H1 (cell line): ENCODE measurements at regions not wholly inside any gene's neighbourhood (a gene's known extent, or its start where the extent isn't known, plus 50 kb on each side); places are given as distances from the start of the nearest gene placed in this dataset.

Experiments
- CTCF ChIA-PET: fragments of 300-600 bp; sonication (Branson Sonifier 250); formaldehyde crosslinking; loops from one replicate; lab custom pipeline; 2021; ENCODE audit not compliant: partially characterized antibody; lab: Charles Lee
- POLR2A ChIA-PET: fragments of 300-600 bp; sonication (Branson Sonifier 250); formaldehyde crosslinking; loops from one replicate; lab custom pipeline; 2021; ENCODE audit warnings: inconsistent platforms; ENCODE audit not compliant: partially characterized antibody; lab: Charles Lee
- DNase-seq, 2 experiments: peaks; one replicate each; pipeline versions ENCODE4 v3.0.0 to v3.0.0-alpha.2; 2010 to 2022; ENCODE audit warnings: low spot score in 2 of 2, low read depth in 1 of 2, mixed read lengths in 1 of 2
- FAIRE-seq: peaks from 2 replicates; lab custom pipeline; 2011; peaks lifted over from hg19 to GRCh38; lab: Jason Lieb, UNC
- H2AFZ ChIP-seq: 2 replicates; pipeline ENCODE4 v1.8.1; 2012; ENCODE audit warnings: low read length, inconsistent platforms
- H2AK5ac ChIP-seq: 2 replicates; pipeline ENCODE4 v1.6.1; 2013; ENCODE audit warnings: low read depth, low read length
- H2BK120ac ChIP-seq: replicated peaks from 2 replicates; pipeline ENCODE3; 2013; ENCODE audit warnings: low read depth, low read length, inconsistent platforms
- H2BK12ac ChIP-seq: 2 replicates; pipeline ENCODE4 v1.6.1; 2013; ENCODE audit warnings: low read depth, low read length
- H2BK15ac ChIP-seq: 2 replicates; pipeline ENCODE4 v1.6.1; 2013; ENCODE audit warnings: low read length
- H2BK20ac ChIP-seq: 2 replicates; pipeline ENCODE4 v1.6.1; 2013; ENCODE audit warnings: low read length
- H2BK5ac ChIP-seq: 2 replicates; pipeline ENCODE4 v1.6.1; 2013; ENCODE audit warnings: low read depth, low read length
- H3K14ac ChIP-seq: 2 replicates; pipeline ENCODE4 v1.6.1; 2013; ENCODE audit warnings: inconsistent platforms; ENCODE audit not compliant: insufficient read length
- H3K18ac ChIP-seq: 2 replicates; pipeline ENCODE4 v1.6.1; 2013; ENCODE audit warnings: low read length; ENCODE audit errors: extremely low read depth
- H3K23ac ChIP-seq: 2 replicates; pipeline ENCODE4 v1.6.1; 2013; ENCODE audit warnings: inconsistent platforms; ENCODE audit not compliant: insufficient read length
- H3K23me2 ChIP-seq: 2 replicates; pipeline ENCODE4 v1.6.1; 2013; ENCODE audit warnings: low read depth, low read length
- H3K27ac ChIP-seq: 2 replicates; pipeline ENCODE4 v1.6.1; 2011; ENCODE audit warnings: low read depth, low read length, inconsistent platforms
- H3K27me3 ChIP-seq, 4 experiments: replicated peaks in 1 of 4; 1 replicate in 1 of 4; 2 replicates in 3 of 4; pipeline versions ENCODE4 v1.6.1 to v1.8.1; 2011 to 2013; ENCODE audit warnings: low read length in 3 of 4, mild to moderate bottlenecking in 3 of 4, inconsistent platforms in 2 of 4, mixed read lengths in 2 of 4, moderate library complexity in 1 of 4; ENCODE audit not compliant: control insufficient read depth in 3 of 4, insufficient read depth in 3 of 4; ENCODE audit errors: extremely low read depth in 1 of 4
- H3K36me3 ChIP-seq, 4 experiments: 2 replicates each; pipeline versions ENCODE4 v1.6.1 to v1.8.1; 2011 to 2013; ENCODE audit warnings: mild to moderate bottlenecking in 4 of 4, low read length in 3 of 4, moderate library complexity in 2 of 4, control low read depth in 1 of 4, inconsistent platforms in 1 of 4; ENCODE audit not compliant: insufficient read depth in 4 of 4, control insufficient read depth in 2 of 4
- H3K4ac ChIP-seq: replicated peaks from 2 replicates; pipeline ENCODE3; 2013; ENCODE audit warnings: low read length, low read depth, mixed read lengths, inconsistent platforms; ENCODE audit not compliant: insufficient read length
- H3K4me1 ChIP-seq, 4 experiments: replicated peaks in 1 of 4; 1 replicate in 1 of 4; 2 replicates in 3 of 4; pipeline versions ENCODE4 v1.6.1 to v1.8.1; 2011 to 2013; ENCODE audit warnings: low read length in 3 of 4, inconsistent platforms in 2 of 4, mixed read lengths in 1 of 4; ENCODE audit not compliant: insufficient read depth in 4 of 4, control insufficient read depth in 3 of 4
- H3K4me2 ChIP-seq, 2 experiments: 2 replicates each; pipeline versions ENCODE4 v1.6.1 to v1.8.1; 2011 to 2013; ENCODE audit warnings: low read depth in 2 of 2, low read length in 2 of 2, control low read depth in 1 of 2, inconsistent platforms in 1 of 2, mild to moderate bottlenecking in 1 of 2; ENCODE audit not compliant: insufficient read depth in 1 of 2
- H3K4me3 ChIP-seq, 4 experiments: fragments of 200-600, 300-600 bp in 1 of 4; sonication (generic), shearing (Covaris generic), sonication (Bioruptor Twin) in 1 of 4; 2 replicates each; pipeline versions ENCODE4 v1.5.1 to v1.8.1; 2011 to 2016; ENCODE audit warnings: low read length in 4 of 4, low read depth in 3 of 4, control low read depth in 2 of 4, inconsistent platforms in 2 of 4, mild to moderate bottlenecking in 2 of 4, mixed read lengths in 1 of 4, moderate library complexity in 1 of 4; ENCODE audit not compliant: insufficient read depth in 2 of 4; ENCODE audit errors: extremely low read depth in 1 of 4
- H3K56ac ChIP-seq: replicated peaks from 2 replicates; pipeline ENCODE3; 2013; ENCODE audit warnings: low read depth, mild to moderate bottlenecking, mixed read lengths, low read length, inconsistent platforms; ENCODE audit not compliant: insufficient read length
- H3K79me1 ChIP-seq: 2 replicates; pipeline ENCODE4 v1.6.1; 2013; ENCODE audit warnings: low read depth, low read length, control low read depth
- H3K79me2 ChIP-seq, 2 experiments: 2 replicates each; pipeline versions ENCODE4 v1.6.1 to v1.8.1; 2012 to 2013; ENCODE audit warnings: low read length in 2 of 2, mild to moderate bottlenecking in 2 of 2, inconsistent platforms in 1 of 2; ENCODE audit not compliant: insufficient read depth in 2 of 2, control insufficient read depth in 1 of 2
- H3K9ac ChIP-seq, 4 experiments: replicated peaks in 1 of 4; 1 replicate in 1 of 4; 2 replicates in 3 of 4; pipeline versions ENCODE4 v1.6.1 to v1.8.1; 2011 to 2013; ENCODE audit warnings: low read depth in 3 of 4, low read length in 3 of 4, control low read depth in 2 of 4, mild to moderate bottlenecking in 2 of 4, moderate library complexity in 2 of 4, inconsistent platforms in 1 of 4; ENCODE audit errors: extremely low read depth in 1 of 4
- H3K9me3 ChIP-seq, 2 experiments: 2 replicates each; pipeline versions ENCODE4 v1.6.1 to v1.8.1; 2012 to 2013; ENCODE audit warnings: mild to moderate bottlenecking in 2 of 2, moderate library complexity in 2 of 2, control low read depth in 1 of 2, inconsistent platforms in 1 of 2, low read depth in 1 of 2, low read length in 1 of 2, mixed read lengths in 1 of 2; ENCODE audit not compliant: insufficient read depth in 2 of 2
- H4K20me1 ChIP-seq, 2 experiments: replicated peaks in 1 of 2; 2 replicates each; pipeline versions ENCODE3 to v1.8.1; 2011 to 2013; ENCODE audit warnings: inconsistent platforms in 2 of 2, low read length in 2 of 2, mild to moderate bottlenecking in 1 of 2; ENCODE audit not compliant: insufficient read depth in 2 of 2, control insufficient read depth in 1 of 2
- H4K5ac ChIP-seq: 2 replicates; pipeline ENCODE4 v1.6.1; 2013; ENCODE audit warnings: low read length, low read depth, mixed read lengths, inconsistent platforms; ENCODE audit not compliant: insufficient read length
- H4K8ac ChIP-seq: 2 replicates; pipeline ENCODE4 v1.8.0; 2013; ENCODE audit warnings: mild to moderate bottlenecking, moderate library complexity, low read length, inconsistent platforms; ENCODE audit not compliant: insufficient read depth; ENCODE audit errors: extremely low read depth
- H4K91ac ChIP-seq: replicated peaks from 2 replicates; pipeline ENCODE3; 2013; ENCODE audit warnings: low read length, mixed read lengths, inconsistent platforms; ENCODE audit not compliant: insufficient read length
- ATF2 ChIP-seq: IDR thresholded peaks from 2 replicates; pipeline ENCODE4 v1.6.1; 2012; ENCODE audit warnings: low read length, inconsistent platforms
- CHD2 ChIP-seq: IDR thresholded peaks from 2 replicates; pipeline ENCODE4 v1.6.1; 2012; ENCODE audit warnings: low read length, improper control_type of control experiment
- EP300 ChIP-seq, 2 experiments: IDR thresholded peaks; 1 replicate in 1 of 2; 2 replicates in 1 of 2; pipeline ENCODE4 v1.6.1; 2011 to 2012; ENCODE audit warnings: low read depth in 2 of 2, low read length in 2 of 2, mild to moderate bottlenecking in 2 of 2, borderline replicate concordance in 1 of 2, inconsistent platforms in 1 of 2, moderate library complexity in 1 of 2
- FOSL1 ChIP-seq: IDR thresholded peaks from 2 replicates; pipeline ENCODE4 v1.6.1; 2011; ENCODE audit warnings: mild to moderate bottlenecking, low read depth, low read length, moderate library complexity; ENCODE audit not compliant: insufficient read depth
- JUN ChIP-seq: IDR thresholded peaks from 2 replicates; pipeline ENCODE4 v1.6.1; 2011; ENCODE audit warnings: low read depth, mild to moderate bottlenecking, improper control_type of control experiment, low read length
- KDM5A ChIP-seq: fragments of 200-600 bp; IDR thresholded peaks from 2 replicates; pipeline ENCODE4 v1.7.1; 2012; ENCODE audit warnings: mild to moderate bottlenecking, low read length, inconsistent platforms, mixed read lengths
- RXRA ChIP-seq: IDR thresholded peaks from 2 replicates; pipeline ENCODE4 v1.6.1; 2011; ENCODE audit warnings: low read depth, mild to moderate bottlenecking, low read length, moderate library complexity; ENCODE audit not compliant: insufficient read depth
- SRF ChIP-seq: IDR thresholded peaks from 2 replicates; pipeline ENCODE4 v1.6.1; 2011; ENCODE audit warnings: mild to moderate bottlenecking, low read depth, low read length, moderate library complexity
- SUZ12 ChIP-seq: fragments of 200-600 bp; sonication (generic); IDR thresholded peaks from 2 replicates; pipeline ENCODE4 v1.6.1; 2012; ENCODE audit warnings: mild to moderate bottlenecking, inconsistent platforms, low read length, moderate library complexity, mixed read lengths
- TAF1 ChIP-seq: IDR thresholded peaks from 2 replicates; pipeline ENCODE4 v1.6.1; 2011; ENCODE audit warnings: mild to moderate bottlenecking, low read depth, low read length
- WGBS, 2 experiments: shearing (Covaris generic) in 1 of 2; methylation state at CpG; one replicate each; pipeline versions ENCODE4 v1.1.6 to v1.1.7; 2013 to 2015; ENCODE audit warnings: low lambda C conversion rate in 2 of 2, mixed read lengths in 2 of 2, inconsistent platforms in 1 of 2, low coverage in 1 of 2, missing lambda C conversion rate in 1 of 2; ENCODE audit not compliant: insufficient replicate concordance in 2 of 2, insufficient coverage in 1 of 2, insufficient read length in 1 of 2; ENCODE audit errors: extremely low coverage in 1 of 2, missing lambda C conversion rate in 1 of 2; 5-methylcytosine and 5-hydroxymethylcytosine counted together

GRCh38 chr4:18397681-18398390 lies 376.3 kb upstream of the LCORL start:
- Histone ChIP-seq H4K5ac (no peak overlapping the region), H3K4ac (no peak overlapping the region), H2AFZ (no peak overlapping the region), H3K23me2 (no peaks in the 10 kb centered on the region), H3K23ac (no peak overlapping the region), H2BK15ac (no peak overlapping the region), H3K9me3 (peaks cover 60 to 63% of the 10 kb centered on the region in 2 experiments), H2AK5ac (no peak overlapping the region), H3K27ac (no peak overlapping the region), H4K8ac (no peak overlapping the region), H3K9ac (no peak overlapping the region), H3K18ac (no peak overlapping the region), H4K20me1 (no peaks in the 10 kb centered on the region), H2BK5ac (no peak overlapping the region), H3K79me2 (no peaks in the 10 kb centered on the region), H2BK12ac (no peak overlapping the region), H2BK20ac (no peak overlapping the region), H3K4me3 (no peak overlapping the region), H3K27me3 (no peaks in the 10 kb centered on the region), H2BK120ac (no peak overlapping the region), H3K4me1 (no peaks in the 10 kb centered on the region), H3K36me3 (no peaks in the 10 kb centered on the region), H4K91ac (no peak overlapping the region), H3K79me1 (no peaks in the 10 kb centered on the region), H3K56ac (no peak overlapping the region), H3K4me2 (no peak overlapping the region), H3K14ac (no peak overlapping the region)
- ChIA-PET CTCF (no interaction called here), POLR2A (interaction anchor here (0.6 kb wide), 1 partner anchor 156 kb away, joined by 5 read pairs; no protein-coding TSS in a partner anchor)
- DNase-seq (no peak), FAIRE-seq (no peak)
- 96% methylated on average over 5 of the region's 5 CpGs; no CpG with 5 or more reads in 1 of the 2 experiments for WGBS, 2 experiments
- TF ChIP-seq FOSL1 (no peak), ATF2 (no peak), SRF (no peak), JUN (no peak), KDM5A (no peak), CHD2 (no peak), SUZ12 (no peak), EP300 (IDR thresholded peaks at IDR 0.05; ENCODE audit: borderline replicate concordance in 1 of 2, low read depth in 2 of 2, low read length in 2 of 2) (no peak), TAF1 (no peak), RXRA (no peak)
